HT1080 (cell line): ENCODE measurements at regions not wholly inside any gene's neighbourhood (a gene's known extent, or its start where the extent isn't known, plus 50 kb on each side); places are given as distances from the start of the nearest gene placed in this dataset.

Experiments
- DNase-seq: peaks from one replicate; pipeline ENCODE4 v3.0.0-alpha.2; 2015; ENCODE audit warnings: low read depth

DNA sequence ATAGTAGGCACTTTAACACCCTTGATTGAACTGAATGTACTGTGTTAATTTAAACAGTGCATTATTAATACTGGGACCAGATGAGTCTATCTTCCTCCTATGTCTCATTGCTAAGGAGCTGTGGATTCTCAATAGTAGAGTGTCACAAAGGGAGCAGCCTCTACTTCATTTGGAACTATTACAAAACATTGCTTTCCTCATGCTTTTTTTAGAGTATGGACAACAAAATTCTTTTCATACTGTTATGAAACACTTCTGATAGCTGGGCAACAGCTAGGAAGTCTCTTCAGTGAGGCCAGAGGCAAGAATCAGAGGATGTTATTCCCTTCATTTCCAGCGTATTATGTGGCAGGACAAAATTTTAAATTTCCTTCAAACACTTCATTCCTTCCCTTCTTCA, 160.8 kb downstream of the FBXO8 start:
- DNase-seq = no peak

GRCh38 chr4:174120446-174121295, 162.8 kb downstream of the FBXO8 start:
- DNase-seq = peak; percentile 51

- DNase-seq = no peak
Measured at GRCh38 chr4:174119830-174120229, 163.6 kb downstream of the FBXO8 start.

DNA sequence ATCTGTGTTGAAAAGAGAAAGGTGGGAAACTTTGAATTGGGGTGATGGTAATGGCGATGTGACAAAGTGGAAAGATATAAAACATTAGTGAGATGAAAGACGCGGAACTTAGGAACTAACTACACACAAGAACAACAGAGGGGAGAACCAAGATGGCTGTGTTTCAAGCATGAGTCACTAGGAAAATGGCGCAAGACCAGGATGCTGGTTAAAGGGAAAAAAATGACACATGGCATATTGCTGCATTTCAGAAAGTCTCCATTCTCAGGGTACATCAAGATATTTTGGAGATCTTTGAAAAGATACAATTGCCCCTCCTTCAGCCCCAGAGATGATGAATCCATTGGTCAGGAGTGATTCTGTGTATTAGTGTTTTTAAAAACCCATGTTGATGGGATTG, 164.4 kb downstream of the FBXO8 start:
- DNase-seq = peak; percentile 54

DNA sequence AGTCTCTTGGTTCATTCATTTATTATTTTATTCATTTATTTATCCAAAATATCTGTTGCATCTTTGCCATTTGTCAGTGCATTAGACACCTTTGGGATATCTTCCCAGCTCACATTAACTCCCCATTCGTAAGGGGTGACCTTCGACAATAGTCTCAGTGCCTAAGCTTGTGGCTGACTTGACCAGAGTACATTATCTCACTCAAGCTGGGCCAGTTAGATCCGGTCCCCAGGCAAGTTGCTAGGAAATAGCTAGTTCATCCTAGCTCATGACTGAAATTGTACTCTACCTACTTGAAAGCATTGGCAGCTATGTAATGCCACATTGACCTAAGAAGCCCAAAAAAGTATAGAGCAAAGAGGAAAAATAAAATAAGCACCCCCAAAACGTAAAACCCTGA, 165.3 kb downstream of the FBXO8 start:
- no peak for DNase-seq

GRCh38 chr4:174117445-174117844, 166.0 kb downstream of the FBXO8 start:
- no peak for DNase-seq

DNA sequence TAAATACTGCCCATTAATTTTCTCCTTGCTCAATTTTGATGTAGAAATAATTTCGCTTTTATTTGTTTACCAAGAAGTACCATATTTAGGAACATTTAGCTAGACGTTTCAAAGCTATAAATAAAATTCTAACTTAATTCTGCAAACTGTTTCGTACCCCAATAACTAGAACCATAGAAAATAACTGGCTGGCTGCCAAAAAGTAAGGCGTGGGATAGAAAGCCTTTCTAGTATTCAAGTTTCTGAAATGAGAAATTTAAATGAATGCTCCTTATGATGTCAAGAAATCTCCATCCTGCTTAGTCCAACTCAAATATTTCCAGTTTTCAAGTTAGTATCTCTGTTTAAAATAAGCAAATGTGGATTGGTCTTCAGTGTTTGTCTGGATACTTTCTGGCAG, 167.4 kb downstream of the FBXO8 start:
- DNase-seq = no peak

- no peak for DNase-seq
Measured at GRCh38 chr4:174111422-174111821, 172.0 kb downstream of the FBXO8 start.

DNA sequence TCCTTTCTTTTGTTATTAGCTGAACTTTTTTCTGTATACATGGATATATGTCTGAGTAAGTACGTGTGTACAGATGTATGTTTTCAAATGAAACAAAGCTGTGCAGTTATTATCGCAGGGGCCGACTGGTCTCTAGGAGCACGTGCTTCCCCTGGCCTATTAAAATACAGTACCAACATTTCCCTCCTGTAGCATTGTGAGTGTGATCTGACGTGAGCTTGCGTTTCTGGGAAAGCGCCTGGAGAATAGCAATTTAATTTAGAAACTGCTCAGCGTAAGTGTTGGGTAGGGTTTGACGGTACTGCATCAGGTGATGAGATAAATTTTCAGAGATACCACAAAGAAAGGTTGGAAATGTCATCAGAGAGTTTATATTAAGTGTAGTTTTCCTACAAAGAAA, 173.3 kb downstream of the FBXO8 start:
- DNase-seq = no peak

GRCh38 chr4:174107746-174108354, 175.6 kb downstream of the FBXO8 start:
- DNase-seq = peak; percentile 9

GRCh38 chr4:174105202-174105601, 178.3 kb downstream of the FBXO8 start:
- no peak for DNase-seq

GRCh38 chr4:174100910-174101309, 182.6 kb downstream of the FBXO8 start:
- no peak for DNase-seq

DNA sequence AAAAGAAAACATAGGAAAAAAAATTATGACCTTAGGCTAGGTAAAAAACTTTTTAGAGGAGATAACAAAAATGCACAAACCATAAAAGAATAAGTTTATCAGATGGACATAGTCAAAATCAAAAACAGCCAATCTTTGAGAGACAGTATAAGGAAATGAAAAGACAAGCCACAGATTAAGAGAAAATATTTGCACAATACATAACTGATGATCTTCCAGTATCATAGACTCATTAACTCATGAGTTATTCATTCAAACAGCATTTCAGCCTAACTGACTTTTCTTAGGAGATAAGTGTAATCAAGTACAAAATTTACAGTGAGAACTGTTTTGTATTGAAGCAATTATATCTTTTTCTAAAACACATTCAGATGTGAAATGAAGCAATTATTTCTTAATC, 183.8 kb downstream of the FBXO8 start:
- DNase-seq = no peak

DNA sequence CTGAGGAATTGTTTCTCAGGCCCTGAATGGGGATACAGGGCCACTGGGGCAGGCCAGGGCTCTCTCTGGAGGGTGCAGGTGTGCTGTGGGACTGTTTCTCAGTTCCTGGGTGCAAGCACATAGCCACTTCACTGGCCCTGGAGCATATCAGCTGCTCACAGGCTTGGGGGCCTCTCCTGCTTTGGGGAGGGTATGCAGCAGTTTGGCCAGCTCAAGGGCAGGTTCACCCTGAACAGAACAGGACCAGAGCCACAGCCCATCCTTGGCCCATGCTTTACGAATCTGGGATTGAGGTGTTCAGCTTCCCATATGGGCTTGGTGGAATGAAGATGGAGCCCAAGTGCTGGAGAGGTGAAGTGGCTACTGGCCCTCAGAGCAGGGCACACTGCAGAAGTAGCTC, 186.5 kb downstream of the FBXO8 start:
- no peak for DNase-seq

- DNase-seq = no peak
Measured at GRCh38 chr4:174096456-174096855, 187.0 kb downstream of the FBXO8 start.

- DNase-seq = no peak
Measured at GRCh38 chr4:174091130-174091529, 192.3 kb downstream of the FBXO8 start.

DNA sequence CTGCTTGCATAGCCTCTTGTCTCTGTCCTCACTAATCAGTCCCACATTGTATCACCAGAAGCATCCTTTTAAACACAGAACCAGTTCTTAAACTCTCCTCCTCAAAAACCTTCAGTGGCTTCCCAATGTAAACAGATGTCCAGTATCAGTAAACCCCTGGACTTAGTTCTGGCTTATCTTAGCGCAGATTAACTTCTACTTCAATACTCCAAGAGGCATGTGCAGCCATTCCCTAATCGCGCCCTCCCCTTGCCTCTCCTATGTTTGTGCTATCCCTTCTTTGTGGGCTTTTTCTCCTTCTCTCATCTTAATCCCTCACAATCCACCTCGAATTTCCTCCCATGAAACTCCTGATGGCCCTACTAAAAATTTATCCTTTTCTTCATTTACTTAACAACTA, 193.8 kb downstream of the FBXO8 start:
- no peak for DNase-seq

GRCh38 chr4:174088795-174089194, 194.7 kb downstream of the FBXO8 start:
- no peak for DNase-seq

GRCh38 chr4:174086829-174087799, 196.4 kb downstream of the FBXO8 start:
- no peak for DNase-seq

- no peak for DNase-seq
Measured at GRCh38 chr4:174084981-174085380, 198.5 kb downstream of the FBXO8 start.

GRCh38 chr4:174084542-174084941, 198.9 kb downstream of the FBXO8 start:
- DNase-seq = peak; percentile 77

- no peak for DNase-seq
Measured at GRCh38 chr4:174080361-174080760, 203.1 kb downstream of the FBXO8 start.
